ENCODE measurements at regions not wholly inside any gene's neighbourhood (a gene's known extent, or its start where the extent isn't known, plus 50 kb on each side); places are given as distances from the start of the nearest gene placed in this dataset.

GRCh38 chr6:23635150-23635549, 490.9 kb upstream of the NRSN1 start:
- H3K27ac ChIP-seq (ENCODE audit: insufficient read length, low read depth, low read length): no peak overlapping the region
- no peak overlapping the region for H3K4ac ChIP-seq (ENCODE audit: low read depth, low read length)
- no peak overlapping the region for H2BK5ac ChIP-seq (ENCODE audit: insufficient read length, low read length)
- no peak overlapping the region for H2BK12ac ChIP-seq (ENCODE audit: insufficient read length, low read depth, low read length)
- no peaks in the 10 kb centered on the region for H3K27me3 ChIP-seq (ENCODE audit: insufficient read depth, low read length)
- no peaks in the 10 kb centered on the region for H3K23me2 ChIP-seq (ENCODE audit: insufficient read length, low read depth, low read length, poor library complexity, severe bottlenecking)
- H2BK120ac ChIP-seq (ENCODE audit: low read depth, low read length, poor library complexity, severe bottlenecking): no peak overlapping the region
- Mint-ChIP-seq H3K4me1 (0 out of 4 replicates have a peak, but pooled peaks cover 0 to 3% of the 10 kb centered on the region in 2 experiments), H3K27ac (no peak overlapping the region), H3K4me3 (no peak overlapping the region), H3K27me3 (ENCODE audit: low read depth) (no peaks in the 10 kb centered on the region; the same call in 1 of the 2 replicates), H3K9me3 (no peaks in the 10 kb centered on the region), H3K36me3 (ENCODE audit: insufficient read depth in 1 of 3, low read depth in 3 of 3) (no peaks in the 10 kb centered on the region)
- no peaks in the 10 kb centered on the region for H4K20me1 ChIP-seq (ENCODE audit: control insufficient read depth, insufficient read depth, insufficient read length)
- no peak overlapping the region for H3K18ac ChIP-seq (ENCODE audit: insufficient read length, low read depth, low read length)
- no peak for DNase-seq
- no peak overlapping the region for H3K4me2 ChIP-seq (ENCODE audit: insufficient read depth, insufficient read length, low read length)
- no peak for TF ChIP-seq CTCF (conservative IDR thresholded peaks at IDR 0.05)
- H4K8ac ChIP-seq (replicated peaks; ENCODE audit: insufficient read length, low read depth, low read length): no peak overlapping the region
- H4K5ac ChIP-seq (ENCODE audit: insufficient read length, low read depth, low read length): no peak overlapping the region
- H4K91ac ChIP-seq (ENCODE audit: insufficient read length, low read depth, low read length): no peak overlapping the region
- WGBS (ENCODE audit: extremely low coverage, insufficient read length, low lambda C conversion rate): no CpG with 5 or more reads among the region's 4 CpGs
- no peaks in the 10 kb centered on the region for H3K79me1 ChIP-seq (ENCODE audit: insufficient read depth, low read depth, low read length, poor library complexity, severe bottlenecking)
- no peak overlapping the region for H2AFZ ChIP-seq (ENCODE audit: low read length)
- H3K9me3 ChIP-seq (ENCODE audit: control insufficient read depth, low read depth, low read length): no peaks in the 10 kb centered on the region
- H3T11ph ChIP-seq (ENCODE audit: low read length): no peak overlapping the region
- H3K9ac ChIP-seq (ENCODE audit: extremely low read depth, insufficient read length, low read length): no peak overlapping the region
- H3K23ac ChIP-seq (ENCODE audit: insufficient read length, low read depth, low read length): no peak overlapping the region
- no peak overlapping the region for H3K14ac ChIP-seq (ENCODE audit: insufficient read depth, low read length)
- H2AK5ac ChIP-seq (ENCODE audit: insufficient read length, low read length): no peak overlapping the region
- H3K4me1 ChIP-seq (ENCODE audit: insufficient read depth, low read length): no peaks in the 10 kb centered on the region
- no peak overlapping the region for H2BK20ac ChIP-seq (ENCODE audit: low read depth, low read length, poor library complexity, severe bottlenecking)
- no peak overlapping the region for H2BK15ac ChIP-seq (ENCODE audit: low read depth, low read length)
- no peaks in the 10 kb centered on the region for H3K79me2 ChIP-seq (ENCODE audit: insufficient read depth, low read length)
- no peak overlapping the region for H3K56ac ChIP-seq (ENCODE audit: insufficient read length, low read depth, low read length)
